Spleen (tissue), 11 donors: ENCODE measurements at regions not wholly inside any gene's neighbourhood (a gene's known extent, or its start where the extent isn't known, plus 50 kb on each side); places are given as distances from the start of the nearest gene placed in this dataset.

Experiments used
- DNase-seq: peaks from one replicate; pipeline ENCODE4 v3.0.0-alpha.2; 2020
- H3K27ac ChIP-seq, 8 donors: fragments of 200-600 bp; sonication (generic) in 7 of 8; 1 replicate in 4 of 8; 2 replicates in 4 of 8; pipeline versions ENCODE4 v1.5.0 to v1.8.0; 2016 to 2021; ENCODE audit warnings: inconsistent platforms in 4 of 8, mild to moderate bottlenecking in 4 of 8, moderate library complexity in 1 of 8
- H3K27me3 ChIP-seq, 7 donors: fragments of 200-600 bp; sonication (generic) in 6 of 7; replicated peaks in 1 of 7; 1 replicate in 4 of 7; 2 replicates in 3 of 7; pipeline versions ENCODE4 v1.5.0 to v1.8.0; 2016 to 2021; ENCODE audit warnings: inconsistent platforms in 3 of 7, mild to moderate bottlenecking in 1 of 7
- H3K36me3 ChIP-seq, 6 donors: fragments of 200-600 bp; sonication (generic) in 5 of 6; 1 replicate in 4 of 6; 2 replicates in 2 of 6; pipeline versions ENCODE4 v1.5.0 to v1.8.0; 2016 to 2021; ENCODE audit warnings: inconsistent platforms in 2 of 6
- H3K4me1 ChIP-seq, 6 donors: fragments of 200-600 bp; sonication (generic) in 5 of 6; 1 replicate in 3 of 6; 2 replicates in 3 of 6; pipeline versions ENCODE4 v1.5.0 to v1.8.0; 2016 to 2021; ENCODE audit warnings: inconsistent platforms in 3 of 6
- H3K4me3 ChIP-seq, 8 donors: fragments of 200-600 bp; sonication (generic) in 7 of 8; 1 replicate in 4 of 8; 2 replicates in 4 of 8; pipeline versions ENCODE4 v1.5.0 to v1.8.0; 2016 to 2021; ENCODE audit warnings: inconsistent platforms in 4 of 8, mild to moderate bottlenecking in 4 of 8, moderate library complexity in 2 of 8
- H3K9me3 ChIP-seq, 8 donors: fragments of 200-600 bp; sonication (generic) in 7 of 8; 1 replicate in 4 of 8; 2 replicates in 4 of 8; pipeline versions ENCODE4 v1.5.0 to v1.8.0; 2016 to 2021; ENCODE audit warnings: inconsistent platforms in 4 of 8
- POLR2A ChIP-seq, 3 donors: fragments of 450-650 bp; IDR thresholded peaks; one replicate each; pipeline ENCODE4 v1.5.1; 2017; ENCODE audit warnings: antibody characterized with exemption in 3 of 3, mild to moderate bottlenecking in 1 of 3
- POLR2AphosphoS5 ChIP-seq, 3 donors: sonication (generic); formaldehyde crosslinking; IDR thresholded peaks; one replicate each; pipeline ENCODE4 v1.5.1; 2017; ENCODE audit warnings: antibody characterized with exemption in 3 of 3
- WGBS, 5 donors: extraction: QIAGEN DNeasy Blood & Tissue Kit in 3 of 5; methylation state at CpG; one replicate each; pipeline versions ENCODE4 v1.1.5 to v1.1.7; 2013 to 2018; 5-methylcytosine and 5-hydroxymethylcytosine counted together
- intact Hi-C: fragments of 100-400 bp; cut with DNase I; formaldehyde crosslinking; loops from one replicate; pipeline ENCODE4 v1.15.0; 2023; ENCODE audit warnings: low total_unique reads
- TF ChIP-seq, protein P1 (sequence below), 11 experiments: fragments of 200-600 bp in 7 of 11; fragments of 450-650 bp in 4 of 11; sonication (generic) in 4 of 11; IDR thresholded peaks in 8 of 11; conservative IDR thresholded peaks in 3 of 11; 1 replicate in 7 of 11; 2 replicates in 4 of 11; pipeline versions ENCODE4 v1.4.0 to v1.8.0; 2016 to 2021; ENCODE audit warnings: antibody characterized with exemption in 11 of 11, inconsistent platforms in 4 of 11, mild to moderate bottlenecking in 1 of 11
- donor health status: healthy with polysubstance abuse.
- donor health status: DM: no; HTN: no; CAD: no; lungs with moderate emphysema.
- donor health status: DM: no; HTN: no; CAD: no.
- donor health status: Bipolar disorder and iron deficiency.
- donor health status: healthy.
- donor health status: DM: no; HTN: no; CAD: no.
- donor health status: DM: yes; HTN: yes; CAD: no.

DNA sequence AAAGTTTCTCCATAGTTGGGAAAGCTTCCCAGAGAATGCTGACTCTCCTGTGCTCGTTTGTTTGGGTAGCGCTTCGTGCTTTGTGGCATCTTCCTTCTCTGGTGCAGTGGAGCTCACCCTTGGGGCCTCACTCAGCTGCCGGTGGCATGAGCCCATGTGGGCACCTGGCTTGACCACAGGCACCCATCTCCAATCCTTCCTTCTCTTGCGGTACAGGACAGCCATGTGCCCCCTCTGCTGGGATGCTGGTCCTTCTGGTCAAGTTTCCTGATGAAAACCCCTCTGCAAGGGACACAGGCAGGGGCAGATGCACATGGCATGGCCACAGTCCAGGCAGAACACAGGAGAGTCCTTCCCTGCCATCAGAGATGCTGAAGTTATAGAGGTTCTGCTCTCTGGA, 555.9 kb upstream of the HS6ST1 start:
- Histone ChIP-seq H3K36me3 (no peaks in the 10 kb centered on the region), H3K4me1 (no peaks in the 10 kb centered on the region), H3K4me3 (no peak overlapping the region), H3K27me3 (peaks cover 0 to 7% (median 0%) of the 10 kb centered on the region in 7 donors), H3K27ac (no peak overlapping the region), H3K9me3 (no peaks in the 10 kb centered on the region)
- TF ChIP-seq POLR2A (IDR thresholded peaks at IDR 0.05) (no peak), POLR2AphosphoS5 (IDR thresholded peaks at IDR 0.05) (no peak)
- TF ChIP-seq, protein P1, sequence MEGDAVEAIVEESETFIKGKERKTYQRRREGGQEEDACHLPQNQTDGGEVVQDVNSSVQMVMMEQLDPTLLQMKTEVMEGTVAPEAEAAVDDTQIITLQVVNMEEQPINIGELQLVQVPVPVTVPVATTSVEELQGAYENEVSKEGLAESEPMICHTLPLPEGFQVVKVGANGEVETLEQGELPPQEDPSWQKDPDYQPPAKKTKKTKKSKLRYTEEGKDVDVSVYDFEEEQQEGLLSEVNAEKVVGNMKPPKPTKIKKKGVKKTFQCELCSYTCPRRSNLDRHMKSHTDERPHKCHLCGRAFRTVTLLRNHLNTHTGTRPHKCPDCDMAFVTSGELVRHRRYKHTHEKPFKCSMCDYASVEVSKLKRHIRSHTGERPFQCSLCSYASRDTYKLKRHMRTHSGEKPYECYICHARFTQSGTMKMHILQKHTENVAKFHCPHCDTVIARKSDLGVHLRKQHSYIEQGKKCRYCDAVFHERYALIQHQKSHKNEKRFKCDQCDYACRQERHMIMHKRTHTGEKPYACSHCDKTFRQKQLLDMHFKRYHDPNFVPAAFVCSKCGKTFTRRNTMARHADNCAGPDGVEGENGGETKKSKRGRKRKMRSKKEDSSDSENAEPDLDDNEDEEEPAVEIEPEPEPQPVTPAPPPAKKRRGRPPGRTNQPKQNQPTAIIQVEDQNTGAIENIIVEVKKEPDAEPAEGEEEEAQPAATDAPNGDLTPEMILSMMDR (IDR thresholded peaks at IDR 0.05 in 8 of 11, conservative IDR thresholded peaks at IDR 0.05 in 3 of 11) = no peak
- DNase-seq = no peak
- WGBS, 5 donors = 81 to 93% (median 89%) methylated on average over 5 of the region's 5 CpGs
- intact Hi-C loops = no loop called here

DNA sequence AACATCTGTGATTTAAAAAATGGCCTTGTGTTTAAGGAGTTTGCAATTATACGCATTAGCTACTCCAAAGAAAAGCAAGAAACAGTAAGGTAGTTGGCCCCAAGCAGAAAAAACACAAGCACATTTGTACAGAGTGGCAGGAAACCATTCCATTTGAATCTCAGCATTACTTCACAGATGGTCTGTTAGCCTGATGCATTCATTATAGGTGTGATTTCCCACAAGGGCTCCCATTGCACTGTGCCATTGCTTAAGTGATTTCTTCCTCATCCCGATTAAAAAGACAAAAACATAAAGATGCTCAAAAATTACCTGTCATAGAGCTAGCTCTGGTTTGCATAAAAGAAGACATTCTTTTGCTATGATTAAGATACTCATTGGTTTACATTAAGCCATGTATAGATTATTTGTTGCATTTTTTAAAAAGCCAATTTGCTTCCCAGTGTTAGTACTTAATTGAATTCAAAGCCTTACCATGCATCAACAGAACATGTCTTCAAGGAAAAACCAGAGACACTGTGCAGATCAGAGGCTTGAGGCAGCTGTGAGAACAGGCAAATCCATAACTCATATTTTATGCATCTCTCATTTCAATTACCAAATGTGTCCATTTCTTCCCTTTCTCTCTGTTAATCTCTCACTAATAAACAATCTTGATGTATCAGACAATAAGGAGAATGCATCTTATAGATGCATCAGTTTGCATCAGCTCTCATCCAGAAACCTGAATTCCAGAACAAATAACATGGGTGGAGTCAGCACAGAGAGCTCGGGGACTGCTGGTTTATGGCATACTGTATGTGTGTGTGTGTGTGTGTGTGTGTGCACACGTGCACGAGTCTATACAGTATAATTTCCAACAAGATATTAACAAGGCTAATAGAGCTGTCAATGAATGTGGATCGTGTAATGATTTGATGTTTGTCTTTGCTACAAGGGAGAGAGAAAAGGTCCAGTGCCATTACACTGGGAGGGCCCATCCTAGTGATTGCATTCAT, 558.6 kb upstream of the HS6ST1 start:
- H3K27me3 ChIP-seq = peaks cover 0 to 5% (median 0%) of the 10 kb centered on the region in 7 donors
- WGBS, 5 donors = 73 to 81% (median 77%) methylated on average over 6 of the region's 6 CpGs
- no peaks in the 10 kb centered on the region for H3K9me3 ChIP-seq
- DNase-seq = no peak
- H3K27ac ChIP-seq = no peak overlapping the region
- TF ChIP-seq POLR2A (IDR thresholded peaks at IDR 0.05) (no peak), POLR2AphosphoS5 (IDR thresholded peaks at IDR 0.05) (no peak)
- TF ChIP-seq, protein P1 (IDR thresholded peaks at IDR 0.05 in 8 of 11, conservative IDR thresholded peaks at IDR 0.05 in 3 of 11) = no peak
- no peaks in the 10 kb centered on the region for H3K4me1 ChIP-seq
- no peaks in the 10 kb centered on the region for H3K36me3 ChIP-seq
- intact Hi-C loops = no loop called here
- H3K4me3 ChIP-seq = no peak overlapping the region

DNA sequence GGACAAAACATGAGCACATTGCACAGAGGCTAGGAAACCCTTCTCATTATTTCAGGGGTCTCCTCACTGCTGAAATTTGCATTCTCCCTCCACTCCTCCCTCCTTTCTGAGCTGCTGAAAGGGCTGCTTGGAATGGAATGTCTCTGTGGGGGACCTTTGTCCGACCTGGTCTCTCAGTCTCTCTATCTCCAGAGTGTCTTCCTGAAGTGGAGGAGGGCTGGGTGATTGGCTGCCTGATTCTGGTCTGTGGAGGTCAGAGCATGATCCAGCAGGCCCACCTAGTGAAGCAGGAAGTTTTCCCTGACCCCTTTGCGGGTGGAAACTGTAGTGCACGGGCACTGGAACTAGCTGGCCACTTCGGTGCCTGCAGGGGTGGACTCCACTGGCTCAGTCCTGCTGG, 560.5 kb upstream of the HS6ST1 start:
- no peak for TF ChIP-seq POLR2A (IDR thresholded peaks at IDR 0.05)
- TF ChIP-seq, protein P1 (IDR thresholded peaks at IDR 0.05 in 8 of 11, conservative IDR thresholded peaks at IDR 0.05 in 3 of 11) = no peak
- no peak for TF ChIP-seq POLR2AphosphoS5 (IDR thresholded peaks at IDR 0.05)
- Histone ChIP-seq H3K27ac (no peak overlapping the region), H3K4me1 (no peaks in the 10 kb centered on the region), H3K27me3 (no peaks in the 10 kb centered on the region), H3K9me3 (peaks cover 0 to 9% (median 0%) of the 10 kb centered on the region in 8 donors), H3K36me3 (no peaks in the 10 kb centered on the region), H3K4me3 (no peak overlapping the region)
- DNase-seq = no peak
- 63 to 81% (median 71%) methylated on average over 3 to 4 of the region's 4 CpGs for WGBS, 5 donors
- intact Hi-C loops = no loop called here

DNA sequence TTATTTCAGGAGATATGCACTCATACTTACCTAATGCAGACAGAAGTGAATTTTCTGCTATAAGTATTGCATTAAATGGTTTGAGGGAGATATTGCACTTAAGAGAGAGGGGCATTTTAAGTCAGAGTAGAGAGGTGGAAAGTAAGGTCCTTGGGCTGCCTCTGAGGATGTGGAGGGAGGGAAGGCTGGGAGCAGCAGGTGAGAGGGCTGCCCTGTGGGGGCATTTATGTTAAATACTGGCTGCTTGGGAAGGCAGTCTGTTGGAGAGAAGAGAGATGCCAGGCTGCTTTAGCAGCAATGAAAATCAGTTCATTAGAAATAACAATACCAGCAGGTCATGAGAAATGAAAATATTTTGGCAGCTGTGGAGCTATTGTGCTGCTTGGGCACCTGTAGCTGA, 576.2 kb upstream of the HS6ST1 start:
- TF ChIP-seq, protein P1 (IDR thresholded peaks at IDR 0.05 in 8 of 11, conservative IDR thresholded peaks at IDR 0.05 in 3 of 11) = no peak
- no peak overlapping the region for H3K27ac ChIP-seq
- H3K9me3 ChIP-seq = no peaks in the 10 kb centered on the region
- no peak overlapping the region for H3K4me3 ChIP-seq
- H3K4me1 ChIP-seq = no peaks in the 10 kb centered on the region
- no peak for DNase-seq
- peaks cover 0 to 5% (median 0%) of the 10 kb centered on the region in 7 donors for H3K27me3 ChIP-seq
- intact Hi-C loops = no loop called here
- H3K36me3 ChIP-seq = no peaks in the 10 kb centered on the region
